Activated T-helper 2 cell treated with anti-CD3 and anti-CD28 coated beads, Interferon-gamma antibody, Interleukin-2, Interleukin-4, amounts not matched to agents 10 μg/mL and 5 μg/mL and 100 μg/mL, durations not matched to agents 14 hours and 24 hours and 36 hours (primary cell): ENCODE measurements at regions not wholly inside any gene's neighbourhood (a gene's known extent, or its start where the extent isn't known, plus 50 kb on each side); places are given as distances from the start of the nearest gene placed in this dataset.

Experiments used
- DNase-seq: peaks from one replicate; pipeline ENCODE4 v3.0.0; 2021; ENCODE audit warnings: low spot score
- H3K27ac Mint-ChIP-seq: one replicate; pipeline ENCODE4 v1.8.0; 2021; ENCODE audit warnings: mixed read lengths
- H3K27me3 Mint-ChIP-seq: one replicate; pipeline ENCODE4 v1.8.0; 2021; ENCODE audit warnings: low read depth, mixed read lengths
- H3K36me3 Mint-ChIP-seq: one replicate; pipeline ENCODE4 v1.8.0; 2021; ENCODE audit warnings: low read depth, mixed read lengths
- H3K4me1 Mint-ChIP-seq: one replicate; pipeline ENCODE4 v1.8.0; 2021; ENCODE audit warnings: low read depth, mixed read lengths
- H3K4me3 Mint-ChIP-seq: one replicate; pipeline ENCODE4 v1.8.0; 2021; ENCODE audit warnings: low read depth, mild to moderate bottlenecking, moderate library complexity, mixed read lengths
- H3K9me3 Mint-ChIP-seq: one replicate; pipeline ENCODE4 v1.8.0; 2021; ENCODE audit warnings: mixed read lengths
- intact Hi-C: fragments of 100-400 bp; cut with micrococcal nuclease; formaldehyde crosslinking; loops from one replicate; pipeline ENCODE4 v1.15.1; 2023

DNA sequence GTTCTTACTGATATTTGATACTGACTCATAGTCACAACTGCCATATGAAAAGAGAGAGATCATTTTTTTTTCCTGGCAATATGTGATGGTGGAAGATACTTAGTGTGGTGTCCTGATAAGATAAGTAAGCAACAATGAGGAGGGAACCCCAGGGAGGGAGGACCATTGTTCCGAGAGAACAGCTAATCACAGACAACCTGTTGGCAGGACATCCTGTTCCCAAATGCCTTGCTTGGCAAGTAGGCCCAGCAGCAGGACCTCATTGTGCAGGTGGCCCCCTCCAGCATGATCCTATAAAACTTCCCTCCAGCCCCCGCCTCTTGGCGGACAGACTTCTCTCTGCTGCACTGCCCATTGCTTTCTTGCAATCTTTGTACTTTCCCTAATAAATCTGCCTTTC is 329.4 kb upstream of the CHRM3 start:
- Mint-ChIP-seq H3K4me1 (no peaks in the 10 kb centered on the region), H3K27ac (no peak overlapping the region), H3K36me3 (no peaks in the 10 kb centered on the region), H3K27me3 (no peaks in the 10 kb centered on the region), H3K4me3 (no peak overlapping the region), H3K9me3 (peaks cover 15% of the 10 kb centered on the region)
- no peak for DNase-seq
- intact Hi-C loops: no loop called here

DNA sequence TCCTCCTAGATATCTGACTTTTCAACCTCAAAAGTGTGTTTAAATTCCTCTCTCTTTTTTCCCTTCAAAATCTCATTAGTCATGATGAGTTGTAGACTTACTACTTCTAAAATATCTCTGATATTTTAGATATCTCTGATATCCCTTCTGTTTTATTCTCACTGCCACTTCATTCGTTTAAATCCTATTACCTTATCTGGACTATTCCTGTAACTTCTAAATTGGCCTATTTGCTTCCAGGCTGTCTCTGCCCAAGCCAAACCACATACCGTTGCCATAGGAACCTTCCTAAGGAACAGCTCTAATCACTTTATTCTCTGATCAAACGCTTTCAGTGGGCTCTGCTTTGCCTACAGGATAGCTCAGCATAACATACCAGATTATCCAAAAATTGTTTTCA is 333.1 kb upstream of the CHRM3 start:
- no peaks in the 10 kb centered on the region for H3K27me3 Mint-ChIP-seq
- intact Hi-C loops: no loop called here
- no peak overlapping the region for H3K27ac Mint-ChIP-seq
- H3K36me3 Mint-ChIP-seq: no peaks in the 10 kb centered on the region
- no peak overlapping the region for H3K4me3 Mint-ChIP-seq
- no peaks in the 10 kb centered on the region for H3K4me1 Mint-ChIP-seq
- DNase-seq: no peak
- peaks cover 18% of the 10 kb centered on the region for H3K9me3 Mint-ChIP-seq

DNA sequence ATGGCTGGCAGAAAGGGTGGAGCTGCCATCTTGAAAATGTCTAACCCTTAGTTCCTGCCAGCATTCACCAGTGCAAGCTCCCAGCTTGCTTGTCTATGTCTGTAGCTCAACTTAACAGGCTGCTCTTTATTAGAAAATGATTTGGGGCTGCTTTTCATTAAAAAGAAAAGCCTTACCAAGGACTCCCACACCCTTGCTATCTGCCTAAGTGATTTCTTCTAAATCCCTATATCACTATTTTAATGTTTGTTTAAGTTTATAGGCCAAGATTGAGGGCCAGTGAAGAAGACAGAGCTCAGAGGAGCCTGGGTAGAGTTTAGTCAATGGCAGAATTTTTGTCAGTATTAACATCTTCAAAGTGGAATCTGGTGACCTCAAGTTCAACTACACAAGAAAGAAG is 336.8 kb upstream of the CHRM3 start:
- no peaks in the 10 kb centered on the region for H3K27me3 Mint-ChIP-seq
- H3K9me3 Mint-ChIP-seq: peaks cover 8% of the 10 kb centered on the region
- intact Hi-C loops: no loop called here
- DNase-seq: no peak
- H3K4me1 Mint-ChIP-seq: no peaks in the 10 kb centered on the region
- no peak overlapping the region for H3K4me3 Mint-ChIP-seq
- no peaks in the 10 kb centered on the region for H3K36me3 Mint-ChIP-seq
- no peak overlapping the region for H3K27ac Mint-ChIP-seq

DNA sequence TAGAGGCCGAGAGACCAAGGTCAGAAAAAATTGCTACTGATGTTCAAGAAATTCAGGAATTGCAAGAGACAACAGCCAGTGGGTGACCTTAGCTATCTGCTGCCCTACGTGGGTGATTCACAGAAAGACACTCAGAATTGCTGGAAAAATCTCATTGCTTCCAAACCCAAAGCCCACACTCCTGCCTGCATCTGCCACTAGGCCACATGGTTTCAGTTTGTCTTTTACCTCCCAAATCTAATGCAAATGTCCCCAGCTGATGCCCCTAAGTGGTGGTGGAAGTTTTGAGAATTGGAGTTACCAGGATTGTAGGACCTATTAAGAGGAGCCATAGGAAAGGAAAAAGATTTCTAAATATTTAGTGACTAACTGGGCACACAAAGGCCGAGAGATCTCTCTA is 341.5 kb upstream of the CHRM3 start:
- intact Hi-C loops: no loop called here
- no peak for DNase-seq
- Mint-ChIP-seq H3K9me3 (peaks cover 5% of the 10 kb centered on the region), H3K4me1 (no peaks in the 10 kb centered on the region), H3K27me3 (no peaks in the 10 kb centered on the region), H3K27ac (no peak overlapping the region), H3K4me3 (no peak overlapping the region), H3K36me3 (no peaks in the 10 kb centered on the region)

DNA sequence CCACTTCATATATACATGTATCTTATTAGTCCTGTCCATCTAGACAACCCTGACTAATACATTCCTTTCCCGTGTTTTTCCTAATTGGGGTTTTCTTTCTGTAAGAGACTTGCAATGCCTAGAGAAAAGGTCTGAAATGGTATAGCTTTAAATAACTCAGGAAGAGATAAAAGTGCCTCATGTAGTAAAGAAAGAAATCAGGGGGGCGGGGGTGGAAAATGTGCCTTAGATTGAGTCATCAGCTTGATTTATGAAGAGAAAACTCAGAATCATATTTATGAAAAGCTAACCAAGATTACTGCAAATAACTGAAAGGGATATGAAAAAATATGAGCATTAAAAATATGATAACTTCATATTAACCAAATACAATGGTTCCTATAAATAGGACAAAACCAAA is 345.8 kb upstream of the CHRM3 start:
- Mint-ChIP-seq H3K27me3 (no peaks in the 10 kb centered on the region), H3K36me3 (no peaks in the 10 kb centered on the region), H3K4me1 (no peaks in the 10 kb centered on the region), H3K27ac (no peak overlapping the region), H3K4me3 (no peak overlapping the region), H3K9me3 (peaks cover 5% of the 10 kb centered on the region)
- intact Hi-C loops: no loop called here
- no peak for DNase-seq

DNA sequence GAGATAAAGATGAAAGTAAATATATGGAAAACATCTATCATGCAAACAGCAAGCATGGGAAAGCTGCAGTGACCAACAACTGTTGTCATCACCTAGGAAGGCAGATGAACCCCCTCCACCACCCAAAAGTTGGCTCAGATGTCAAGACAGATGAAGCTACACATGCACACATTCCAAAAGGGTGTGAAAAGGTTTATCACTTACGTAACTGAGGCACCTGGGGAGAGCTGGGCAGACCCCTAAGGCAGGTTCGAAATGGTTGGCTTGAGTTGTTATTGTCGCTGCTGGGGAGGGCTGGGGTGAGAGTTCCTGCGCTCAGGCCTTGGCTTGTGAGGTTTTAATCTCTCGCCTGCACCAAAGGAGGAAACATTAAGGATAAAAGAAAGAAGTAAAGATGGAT is 355.1 kb upstream of the CHRM3 start:
- Mint-ChIP-seq H3K27ac (no peak overlapping the region), H3K36me3 (no peaks in the 10 kb centered on the region), H3K9me3 (peaks cover 3% of the 10 kb centered on the region), H3K4me3 (no peak overlapping the region), H3K27me3 (no peaks in the 10 kb centered on the region), H3K4me1 (no peaks in the 10 kb centered on the region)
- no peak for DNase-seq
- intact Hi-C loops: no loop called here

DNA sequence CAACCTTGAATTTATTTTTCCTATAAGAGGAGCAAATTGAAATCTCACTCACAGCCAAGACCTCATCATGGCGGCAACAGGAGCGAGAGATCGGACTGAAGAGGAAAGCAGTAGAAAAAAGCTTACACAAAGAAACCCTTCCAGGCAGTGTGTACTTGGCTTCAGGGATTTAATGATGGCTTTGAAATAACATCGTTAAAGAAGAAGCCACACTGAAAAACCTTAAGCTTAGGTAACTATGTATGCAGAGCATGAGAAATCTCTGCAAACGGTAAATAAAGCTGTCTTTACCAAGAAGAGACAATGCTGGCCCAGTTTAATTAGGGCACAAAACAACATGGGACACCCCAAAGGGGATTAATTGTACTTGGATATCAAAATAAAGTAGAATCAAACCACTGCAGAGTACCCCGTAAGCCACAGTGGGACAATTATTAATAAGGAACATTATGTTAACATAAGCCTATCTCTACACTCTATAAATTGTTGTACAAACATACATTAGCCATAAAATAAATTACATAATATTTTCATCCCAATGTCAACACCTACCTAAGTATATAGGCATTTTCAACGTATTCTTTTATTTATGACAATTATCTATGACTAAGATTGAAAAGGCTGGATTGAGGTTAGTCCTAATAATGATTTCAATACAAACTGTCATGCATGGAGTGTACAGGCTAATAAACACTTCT is 360.2 kb upstream of the CHRM3 start:
- H3K27me3 Mint-ChIP-seq: no peaks in the 10 kb centered on the region
- intact Hi-C loops: no loop called here

DNA sequence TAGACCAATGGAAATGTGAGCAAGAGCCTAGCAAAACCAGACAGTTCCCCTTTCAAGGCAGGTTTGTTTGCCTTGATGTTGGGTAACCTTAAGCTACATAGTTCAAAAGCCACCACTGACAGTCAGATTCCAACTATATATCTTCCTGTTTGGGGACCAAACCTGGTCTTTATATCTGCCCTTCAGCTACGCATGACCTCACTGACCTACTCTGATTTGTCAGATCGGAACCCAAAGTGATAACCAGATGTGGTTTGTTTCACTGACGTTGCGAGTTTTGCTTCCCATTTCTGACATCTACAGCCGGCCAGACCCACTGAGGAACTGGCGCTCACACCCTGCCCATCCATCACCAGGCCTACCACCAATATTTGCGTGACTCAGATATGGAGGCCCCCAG is 361.1 kb upstream of the CHRM3 start:
- Mint-ChIP-seq H3K36me3 (no peaks in the 10 kb centered on the region), H3K4me1 (no peaks in the 10 kb centered on the region), H3K9me3 (no peaks in the 10 kb centered on the region), H3K27me3 (no peaks in the 10 kb centered on the region), H3K27ac (no peak overlapping the region), H3K4me3 (no peak overlapping the region)
- intact Hi-C loops: no loop called here
- no peak for DNase-seq

More for the DNA sequence above, 360.2 kb upstream of the CHRM3 start:
- Mint-ChIP-seq H3K4me1 (no peaks in the 10 kb centered on the region), H3K9me3 (no peaks in the 10 kb centered on the region), H3K36me3 (no peaks in the 10 kb centered on the region), H3K27ac (no peak overlapping the region), H3K4me3 (no peak overlapping the region)
- DNase-seq: no peak

DNA sequence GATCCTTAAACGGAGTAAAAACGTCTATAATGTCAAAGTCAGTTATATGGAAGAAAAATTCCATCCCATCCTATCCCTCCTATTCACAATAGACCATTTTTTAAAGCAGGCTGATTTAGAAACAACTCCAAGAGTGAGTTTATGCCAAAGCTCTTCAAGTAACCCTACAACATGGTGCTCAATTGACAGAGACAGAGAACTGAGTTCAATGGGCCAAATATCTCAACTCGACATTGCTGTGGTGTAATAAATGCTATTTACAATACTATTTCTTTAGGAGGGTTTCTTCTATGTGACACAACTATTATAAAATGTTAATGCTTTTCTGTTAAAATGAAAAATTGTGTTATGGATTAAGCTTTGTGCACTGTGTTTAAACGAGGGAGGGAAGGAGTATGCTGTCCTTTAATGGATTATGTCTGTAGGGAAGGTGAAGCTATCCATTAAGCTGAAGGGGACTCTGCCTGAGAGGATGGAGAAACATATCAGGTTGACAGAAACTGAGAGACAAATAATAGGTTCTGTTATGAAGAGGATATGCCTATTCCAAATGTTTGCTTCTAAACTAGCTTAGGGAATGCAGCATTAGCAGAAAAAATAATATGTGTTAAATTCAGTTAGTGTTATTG is 362.5 kb upstream of the CHRM3 start:
- no peaks in the 10 kb centered on the region for H3K9me3 Mint-ChIP-seq
- H3K27ac Mint-ChIP-seq: no peak overlapping the region
- no peaks in the 10 kb centered on the region for H3K4me1 Mint-ChIP-seq
- no peak overlapping the region for H3K4me3 Mint-ChIP-seq
- no peaks in the 10 kb centered on the region for H3K36me3 Mint-ChIP-seq
- DNase-seq: no peak
- no peaks in the 10 kb centered on the region for H3K27me3 Mint-ChIP-seq
- intact Hi-C loops: no loop called here

DNA sequence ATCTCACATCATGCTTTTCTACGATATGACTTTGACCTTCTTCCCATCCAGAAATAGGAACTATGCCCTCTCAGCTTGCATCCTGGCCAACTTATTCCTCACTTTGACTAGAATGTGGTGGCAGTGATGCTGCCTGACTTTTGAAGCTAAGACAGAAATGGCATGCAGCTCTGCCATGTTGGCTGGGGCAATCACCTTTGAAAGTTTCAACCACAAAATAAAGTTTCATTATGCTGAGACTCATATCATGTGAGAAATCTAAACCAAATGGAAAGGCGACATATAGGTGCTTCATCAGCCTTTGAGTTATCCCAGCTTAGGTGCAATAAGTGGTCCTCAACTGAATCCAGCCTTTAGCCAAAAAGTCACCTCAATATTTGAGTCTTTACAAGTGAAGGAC is 370.0 kb upstream of the CHRM3 start:
- Mint-ChIP-seq H3K36me3 (no peaks in the 10 kb centered on the region), H3K27ac (no peak overlapping the region), H3K4me1 (no peaks in the 10 kb centered on the region), H3K4me3 (no peak overlapping the region), H3K9me3 (peaks cover 7% of the 10 kb centered on the region), H3K27me3 (no peaks in the 10 kb centered on the region)
- intact Hi-C loops: no loop called here
- DNase-seq: no peak

DNA sequence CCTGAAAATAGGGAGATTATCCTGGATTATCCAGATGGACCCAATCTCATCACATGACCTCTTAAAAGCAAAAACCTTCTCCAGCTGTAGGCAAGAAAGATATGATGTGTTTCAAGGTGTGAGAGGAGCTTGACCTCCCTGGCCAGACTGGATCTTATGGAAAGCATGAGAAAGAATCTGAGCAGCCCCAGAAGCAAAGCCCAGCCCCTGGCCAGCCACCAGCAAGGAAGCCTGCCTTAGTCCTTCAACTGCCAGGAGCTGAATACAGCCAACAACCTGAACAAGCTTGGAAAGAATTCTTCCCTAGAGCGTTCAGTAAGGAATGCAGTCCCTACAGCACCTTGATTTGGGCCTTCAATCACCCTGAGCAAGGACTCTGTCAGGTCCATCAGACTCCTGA is 375.0 kb upstream of the CHRM3 start:
- no peaks in the 10 kb centered on the region for H3K36me3 Mint-ChIP-seq
- no peaks in the 10 kb centered on the region for H3K27me3 Mint-ChIP-seq
- peaks cover 7% of the 10 kb centered on the region for H3K9me3 Mint-ChIP-seq
- H3K27ac Mint-ChIP-seq: no peak overlapping the region
- intact Hi-C loops: no loop called here
- no peak overlapping the region for H3K4me3 Mint-ChIP-seq
- DNase-seq: no peak
- H3K4me1 Mint-ChIP-seq: no peaks in the 10 kb centered on the region

DNA sequence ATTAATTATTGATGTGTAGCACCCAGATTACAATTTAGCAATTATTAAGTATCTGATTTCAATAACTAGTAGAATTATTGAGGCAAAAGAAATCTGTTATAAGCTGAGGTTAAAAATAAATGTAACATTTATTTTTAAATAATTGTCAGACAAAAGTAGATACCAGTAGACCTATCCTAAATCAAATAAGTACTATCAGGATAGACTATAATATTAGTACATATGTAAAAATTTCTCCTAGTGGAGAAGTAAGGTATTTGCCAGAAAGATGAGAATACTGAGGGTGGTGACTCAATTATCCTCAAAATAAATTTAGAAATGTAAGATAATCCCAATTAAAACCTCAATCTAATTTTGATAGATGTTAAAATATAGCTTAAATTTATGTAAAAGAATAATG is 377.8 kb upstream of the CHRM3 start:
- H3K4me3 Mint-ChIP-seq: no peak overlapping the region
- H3K9me3 Mint-ChIP-seq: peaks cover 7% of the 10 kb centered on the region
- H3K27me3 Mint-ChIP-seq: no peaks in the 10 kb centered on the region
- intact Hi-C loops: no loop called here
- no peak for DNase-seq
- no peaks in the 10 kb centered on the region for H3K4me1 Mint-ChIP-seq
- no peaks in the 10 kb centered on the region for H3K36me3 Mint-ChIP-seq
- H3K27ac Mint-ChIP-seq: no peak overlapping the region

DNA sequence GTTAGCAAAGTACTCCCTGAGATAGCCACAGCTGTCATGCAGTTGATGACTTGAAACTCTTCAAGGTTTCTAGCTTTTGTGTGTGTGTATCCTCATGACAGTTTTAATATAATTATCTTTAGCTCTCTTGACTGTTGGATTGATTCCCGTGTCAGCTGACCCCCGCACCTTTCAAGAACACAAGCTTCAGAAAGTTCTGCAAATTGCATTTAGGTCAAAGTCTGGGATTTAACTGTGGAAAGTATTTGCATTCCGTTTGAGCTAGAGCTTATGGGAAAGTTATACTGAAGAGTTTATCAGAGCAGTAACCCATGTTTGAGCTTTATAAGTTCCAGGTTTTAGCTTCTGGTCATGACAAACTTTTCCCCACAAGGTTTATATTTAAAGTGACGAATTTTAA is 380.1 kb upstream of the CHRM3 start:
- Mint-ChIP-seq H3K27ac (no peak overlapping the region), H3K4me1 (no peaks in the 10 kb centered on the region), H3K9me3 (no peaks in the 10 kb centered on the region), H3K36me3 (no peaks in the 10 kb centered on the region), H3K27me3 (no peaks in the 10 kb centered on the region), H3K4me3 (no peak overlapping the region)
- intact Hi-C loops: no loop called here
- DNase-seq: no peak

DNA sequence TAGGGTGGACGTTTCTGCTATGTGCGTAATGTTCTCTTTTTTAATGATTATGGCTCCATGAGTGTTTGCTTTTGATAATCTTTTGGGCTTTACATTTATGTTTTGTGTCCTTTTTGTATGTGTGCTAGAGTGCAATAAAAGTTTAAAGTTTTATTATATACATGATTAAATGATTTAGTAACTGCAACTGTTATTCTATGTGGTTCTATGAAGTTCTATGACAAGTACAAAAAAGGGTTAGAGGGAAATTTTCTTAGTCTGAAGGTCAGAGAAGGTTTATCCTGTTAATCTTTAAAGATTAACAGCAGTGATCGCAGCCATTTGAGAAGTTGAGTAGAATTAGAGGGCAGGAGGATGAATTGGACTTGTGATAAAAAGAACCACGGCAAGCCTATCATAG is 386.4 kb upstream of the CHRM3 start:
- no peak overlapping the region for H3K4me3 Mint-ChIP-seq
- H3K36me3 Mint-ChIP-seq: no peaks in the 10 kb centered on the region
- no peaks in the 10 kb centered on the region for H3K27me3 Mint-ChIP-seq
- no peak overlapping the region for H3K27ac Mint-ChIP-seq
- no peak for DNase-seq
- H3K4me1 Mint-ChIP-seq: no peaks in the 10 kb centered on the region
- intact Hi-C loops: no loop called here
- no peaks in the 10 kb centered on the region for H3K9me3 Mint-ChIP-seq
